A204.1 (cell line): ENCODE measurements at regions not wholly inside any gene's neighbourhood (a gene's known extent, or its start where the extent isn't known, plus 50 kb on each side); places are given as distances from the start of the nearest gene placed in this dataset.

ENCODE experiments used
- FAIRE-seq: peaks from 2 replicates; lab custom pipeline; 2012; peaks lifted over from hg19 to GRCh38; lab: Jason Lieb, UNC

- no peak for FAIRE-seq
Observed at GRCh38 chr5:61828856-61829255, 477.1 kb upstream of the KIF2A start.

- FAIRE-seq, result no peak
Observed at GRCh38 chr5:61831736-61832135, 474.3 kb upstream of the KIF2A start.

- no peak for FAIRE-seq
Observed at GRCh38 chr5:61837788-61838187, 468.2 kb upstream of the KIF2A start.

GRCh38 chr5:61840361-61840760, 465.6 kb upstream of the KIF2A start:
- FAIRE-seq, result no peak

- no peak for FAIRE-seq
Observed at GRCh38 chr5:61842840-61843239, 463.2 kb upstream of the KIF2A start.

GRCh38 chr5:61850696-61851095, 455.3 kb upstream of the KIF2A start:
- peak; percentile 19 for FAIRE-seq

GRCh38 chr5:61854531-61854930, 451.5 kb upstream of the KIF2A start:
- no peak for FAIRE-seq

- FAIRE-seq, result no peak
Observed at GRCh38 chr5:61860978-61861377, 445.0 kb upstream of the KIF2A start.

- no peak for FAIRE-seq
Observed at GRCh38 chr5:61866930-61867329, 439.1 kb upstream of the KIF2A start.

- no peak for FAIRE-seq
Observed at GRCh38 chr5:61869333-61869732, 436.7 kb upstream of the KIF2A start.

- no peak for FAIRE-seq
Observed at GRCh38 chr5:61878471-61878870, 427.5 kb upstream of the KIF2A start.

GRCh38 chr5:61881821-61882487, 424.1 kb upstream of the KIF2A start:
- no peak for FAIRE-seq

- FAIRE-seq, result no peak
Observed at GRCh38 chr5:61882901-61883500, 423.0 kb upstream of the KIF2A start.

GRCh38 chr5:61884252-61884855, 421.7 kb upstream of the KIF2A start:
- FAIRE-seq, result no peak

GRCh38 chr5:61886214-61886613, 419.8 kb upstream of the KIF2A start:
- FAIRE-seq, result no peak

- FAIRE-seq, result no peak
Observed at GRCh38 chr5:61887271-61887670, 418.7 kb upstream of the KIF2A start.

- FAIRE-seq, result no peak
Observed at GRCh38 chr5:61894046-61894445, 412.0 kb upstream of the KIF2A start.

GRCh38 chr5:61896811-61897210, 409.2 kb upstream of the KIF2A start:
- no peak for FAIRE-seq

GRCh38 chr5:61897251-61897650, 408.8 kb upstream of the KIF2A start:
- no peak for FAIRE-seq

- FAIRE-seq, result no peak
Observed at GRCh38 chr5:61901997-61902396, 404.0 kb upstream of the KIF2A start.

- no peak for FAIRE-seq
Observed at GRCh38 chr5:61904730-61905129, 401.3 kb upstream of the KIF2A start.

- FAIRE-seq, result no peak
Observed at GRCh38 chr5:61905613-61906012, 400.4 kb upstream of the KIF2A start.

- FAIRE-seq, result no peak
Observed at GRCh38 chr5:61906820-61907219, 399.2 kb upstream of the KIF2A start.

GRCh38 chr5:61907995-61908394, 398.0 kb upstream of the KIF2A start:
- no peak for FAIRE-seq
